ENCODE measurements at regions not wholly inside any gene's neighbourhood (a gene's known extent, or its start where the extent isn't known, plus 50 kb on each side); places are given as distances from the start of the nearest gene placed in this dataset.
"Not testable (repeated sequence)": the region's sequence is repeated elsewhere in the genome, so short reads cannot be mapped to it uniquely, and the experiment has no call there.

GRCh38 chr7:136527554-136527953 lies 340.9 kb upstream of the CHRM2 start:
- DNase-seq = no peak

- no peak for DNase-seq
These were observed 341.9 kb upstream of the CHRM2 start for GRCh38 chr7:136526408-136527105.

GRCh38 chr7:136523571-136523970 lies 344.9 kb upstream of the CHRM2 start:
- no peak for DNase-seq

- no peak for DNase-seq
These were observed 350.5 kb upstream of the CHRM2 start for GRCh38 chr7:136517971-136518370.

GRCh38 chr7:136514776-136515175 lies 353.7 kb upstream of the CHRM2 start:
- DNase-seq = no peak

- DNase-seq = no peak
These were observed 354.7 kb upstream of the CHRM2 start for GRCh38 chr7:136513744-136514143.

- no peak for DNase-seq
These were observed 359.0 kb upstream of the CHRM2 start for GRCh38 chr7:136509466-136509865.

- no peak for DNase-seq
These were observed 366.3 kb upstream of the CHRM2 start for GRCh38 chr7:136502162-136502561.

- no peak for DNase-seq
These were observed 367.3 kb upstream of the CHRM2 start for GRCh38 chr7:136501151-136501550.

- DNase-seq = no peak
These were observed 371.9 kb upstream of the CHRM2 start for GRCh38 chr7:136496551-136496950.

GRCh38 chr7:136495081-136495480 lies 373.4 kb upstream of the CHRM2 start:
- DNase-seq = no peak

GRCh38 chr7:136492366-136492765 lies 376.1 kb upstream of the CHRM2 start:
- no peak for DNase-seq

- no peak for DNase-seq
These were observed 378.6 kb upstream of the CHRM2 start for GRCh38 chr7:136489808-136490207.

GRCh38 chr7:136480901-136481300 lies 387.6 kb upstream of the CHRM2 start:
- DNase-seq = no peak

- no peak for DNase-seq
These were observed 388.5 kb upstream of the CHRM2 start for GRCh38 chr7:136479922-136480321.

GRCh38 chr7:136470179-136470578 lies 398.3 kb upstream of the CHRM2 start:
- no peak for DNase-seq

GRCh38 chr7:136452949-136453348 lies 415.5 kb upstream of the CHRM2 start:
- no peak for DNase-seq

- DNase-seq = no peak
These were observed 421.7 kb upstream of the CHRM2 start for GRCh38 chr7:136446751-136447150.

GRCh38 chr7:136441835-136442234 lies 426.6 kb upstream of the CHRM2 start:
- DNase-seq = no peak

- not testable (repeated sequence) for DNase-seq
These were observed 436.7 kb upstream of the CHRM2 start for GRCh38 chr7:136431736-136432135.

- no peak for DNase-seq
These were observed 444.4 kb upstream of the CHRM2 start for GRCh38 chr7:136424058-136424457.

- not testable (repeated sequence) for DNase-seq
These were observed 442.6 kb upstream of the MTPN start for GRCh38 chr7:136419740-136420139.

GRCh38 chr7:136412952-136413351 lies 435.8 kb upstream of the MTPN start:
- DNase-seq = no peak

- DNase-seq = no peak
These were observed 429.0 kb upstream of the MTPN start for GRCh38 chr7:136405931-136406777.

All from activated CD4-positive, CD25-positive, alpha-beta regulatory T cell treated with anti-CD3 and anti-CD28 coated beads, Interleukin-2, amount 50 U/mL, for 72 hours (primary cell).